Heart right ventricle (tissue), 16 donors: ENCODE measurements at regions not wholly inside any gene's neighbourhood (a gene's known extent, or its start where the extent isn't known, plus 50 kb on each side); places are given as distances from the start of the nearest gene placed in this dataset.
A peak's percentile ranks its signal among the peaks of the same experiment; 100 is the strongest.

Experiments used
- ATAC-seq, 8 donors: fragments of 200-7000 bp; cut with Tn5 transposase; one replicate each; pipeline ENCODE4 v1.9.1; 2020; ENCODE audit warnings: mild to moderate bottlenecking in 8 of 8, moderate library complexity in 8 of 8, moderate number of reproducible peaks in 1 of 8
- DNase-seq, 2 donors: peaks; one replicate each; pipeline ENCODE4 v3.0.0-alpha.2; 2020
- H3K27ac ChIP-seq, 10 donors: fragments of 200-600 bp; sonication (generic) in 2 of 10; one replicate each; pipeline versions ENCODE4 v1.5.0 to v1.8.0; 2020 to 2022; ENCODE audit warnings: mild to moderate bottlenecking in 3 of 10
- H3K27me3 ChIP-seq, 7 donors: fragments of 200-600 bp; one replicate each; pipeline ENCODE4 v1.8.0; 2021 to 2022; ENCODE audit warnings: mild to moderate bottlenecking in 2 of 7
- H3K36me3 ChIP-seq, 9 donors: fragments of 200-600 bp; sonication (generic) in 1 of 9; one replicate each; pipeline versions ENCODE4 v1.5.0 to v1.8.0; 2020 to 2022; ENCODE audit warnings: mild to moderate bottlenecking in 2 of 9
- H3K4me1 ChIP-seq, 9 donors: fragments of 200-600 bp; sonication (generic) in 1 of 9; one replicate each; pipeline versions ENCODE4 v1.5.0 to v1.8.0; 2020 to 2022; ENCODE audit warnings: mild to moderate bottlenecking in 4 of 9
- H3K4me3 ChIP-seq, 10 donors: fragments of 200-600 bp; sonication (generic) in 2 of 10; one replicate each; pipeline versions ENCODE4 v1.5.0 to v1.8.0; 2020 to 2022; ENCODE audit warnings: mild to moderate bottlenecking in 7 of 10, moderate library complexity in 2 of 10
- H3K9me3 ChIP-seq, 11 donors: fragments of 200-600 bp in 10 of 11; sonication (generic) in 2 of 11; one replicate each; pipeline versions ENCODE4 v1.5.0 to v1.8.0; 2013 to 2022; ENCODE audit warnings: mild to moderate bottlenecking in 2 of 11, control low read depth in 1 of 11, moderate library complexity in 1 of 11
- WGBS, 2 donors: extraction: QIAGEN DNeasy Blood & Tissue Kit; methylation state at CpG; one replicate each; pipeline ENCODE4 v1.1.7; 2013; ENCODE audit warnings: inconsistent platforms in 1 of 2; 5-methylcytosine and 5-hydroxymethylcytosine counted together
- intact Hi-C, 10 donors: fragments of 100-400 bp; cut with DNase I; formaldehyde crosslinking; loops; one replicate each; pipeline versions ENCODE4 v1.11.1 to v1.14.2; 2022
- TF ChIP-seq, protein P1 (sequence below), 9 donors: fragments of 200-600 bp; sonication (generic) in 2 of 9; IDR thresholded peaks; one replicate each; pipeline versions ENCODE4 v1.5.0 to v1.8.0; 2021 to 2022; ENCODE audit warnings: antibody characterized with exemption in 9 of 9, mild to moderate bottlenecking in 5 of 9, moderate library complexity in 1 of 9
- donor health status: Arrhythmogenic right ventricular cardiomyopathy.
- donor health status: ischemic (EF 13 %, LVEDD 7.1; RV severe dilation, severe dysfunction).
- donor health status: healthy with polysubstance abuse.
- donor health status: DM: no; HTN: yes; CAD: no.
- donor health status: DM: no; HTN: no; CAD: no.
- donor health status: ischemic (EF 25% LVEDD 6.9; RV normal size, moderate dysfunction).
- donor health status: ischemic (EF 25% LVEDD 5.7; RV mildly dilated, moderate dysfunction).
- donor health status: healthy.
- donor health status: DM: yes; HTN: yes; CAD: no.
- donor health status: Ischemic cardiomyopathy.
- donor health status: ischemic (EF 35%, LVEDD 5.7; RV mildly dilated, moderate dysfunction).
- donor health status: nonischemic (EF 11% LVEDD 7.7; RV severe dilation, severe dysfunction).
- donor health status: DM: yes; HTN: yes; CAD: no.
- donor health status: PGD.
- donor health status: ischemic (EF 29% LVEDD 5.4; RV normal size, mild dysfunction).
- donor health status: nonischemic (EF 23%, LVEDD 6.1; RV moderate dilation, normal function).

DNA sequence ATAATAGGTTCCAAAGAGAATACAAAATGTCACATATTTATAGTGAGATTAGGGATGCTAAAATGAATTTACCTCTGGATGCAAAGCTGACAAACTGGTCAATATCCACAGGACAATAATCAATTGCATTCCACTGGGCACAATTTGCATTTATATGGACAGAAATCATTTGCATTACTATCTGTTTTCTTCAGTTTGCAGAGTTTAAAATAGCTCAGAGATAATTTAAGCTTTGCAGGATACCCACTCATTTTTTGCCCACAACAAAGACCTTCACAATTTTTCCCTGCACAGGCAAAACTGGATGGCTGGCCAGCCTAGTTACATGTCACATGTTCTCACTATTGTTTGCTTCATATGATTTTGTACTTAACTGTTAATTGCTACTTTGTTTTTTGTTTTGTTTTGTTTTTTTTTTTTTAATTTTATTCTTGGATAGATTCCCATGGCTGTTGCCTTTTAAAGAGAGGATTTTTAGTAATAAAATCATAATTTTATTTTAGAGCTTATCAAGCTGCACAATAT is 483.5 kb downstream of the UTRN start:
- ATAC-seq (peak in 6 of 8 donors; percentile 47 to 77 (median 66)), DNase-seq (no peak)
- H3K27ac ChIP-seq: peak overlapping the region in 2 of 10 donors; percentile 50 to 64
- no peak overlapping the region for H3K4me3 ChIP-seq
- TF ChIP-seq, protein P1, sequence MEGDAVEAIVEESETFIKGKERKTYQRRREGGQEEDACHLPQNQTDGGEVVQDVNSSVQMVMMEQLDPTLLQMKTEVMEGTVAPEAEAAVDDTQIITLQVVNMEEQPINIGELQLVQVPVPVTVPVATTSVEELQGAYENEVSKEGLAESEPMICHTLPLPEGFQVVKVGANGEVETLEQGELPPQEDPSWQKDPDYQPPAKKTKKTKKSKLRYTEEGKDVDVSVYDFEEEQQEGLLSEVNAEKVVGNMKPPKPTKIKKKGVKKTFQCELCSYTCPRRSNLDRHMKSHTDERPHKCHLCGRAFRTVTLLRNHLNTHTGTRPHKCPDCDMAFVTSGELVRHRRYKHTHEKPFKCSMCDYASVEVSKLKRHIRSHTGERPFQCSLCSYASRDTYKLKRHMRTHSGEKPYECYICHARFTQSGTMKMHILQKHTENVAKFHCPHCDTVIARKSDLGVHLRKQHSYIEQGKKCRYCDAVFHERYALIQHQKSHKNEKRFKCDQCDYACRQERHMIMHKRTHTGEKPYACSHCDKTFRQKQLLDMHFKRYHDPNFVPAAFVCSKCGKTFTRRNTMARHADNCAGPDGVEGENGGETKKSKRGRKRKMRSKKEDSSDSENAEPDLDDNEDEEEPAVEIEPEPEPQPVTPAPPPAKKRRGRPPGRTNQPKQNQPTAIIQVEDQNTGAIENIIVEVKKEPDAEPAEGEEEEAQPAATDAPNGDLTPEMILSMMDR (IDR thresholded peaks at IDR 0.05): no peak
- peaks cover 0 to 46% (median 7%) of the 10 kb centered on the region in 9 donors for H3K36me3 ChIP-seq
- intact Hi-C loops: no loop called here
- H3K27me3 ChIP-seq: no peaks in the 10 kb centered on the region
- H3K9me3 ChIP-seq: no peaks in the 10 kb centered on the region
- peaks cover 0 to 40% (median 15%) of the 10 kb centered on the region in 9 donors for H3K4me1 ChIP-seq

DNA sequence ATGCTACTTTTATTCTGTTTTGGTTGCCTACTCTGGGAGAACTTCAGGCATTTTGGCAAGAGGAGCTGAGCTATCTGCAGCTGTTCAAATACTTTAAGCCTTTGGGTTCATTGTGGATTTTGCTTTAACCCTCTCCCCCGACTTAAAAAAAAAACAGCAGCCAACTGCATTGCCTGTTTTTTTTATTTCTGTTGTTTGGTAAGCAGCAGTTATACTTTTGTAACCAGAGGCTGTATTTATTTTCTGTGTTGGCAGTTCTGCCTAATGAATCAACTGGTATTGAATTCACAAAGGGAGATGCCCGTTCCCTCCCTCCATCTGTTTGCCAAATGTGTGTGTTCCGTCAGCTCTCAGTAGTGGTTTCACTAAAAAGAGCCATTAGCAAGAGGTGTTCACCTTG is 484.0 kb downstream of the UTRN start:
- DNase-seq (no peak), ATAC-seq (peak in 6 of 8 donors; percentile 63 to 82 (median 77))
- H3K27me3 ChIP-seq: no peaks in the 10 kb centered on the region
- H3K4me3 ChIP-seq: peak overlapping the region in 1 of 10 donors; percentile 22
- peak overlapping the region in 2 of 10 donors; percentile 50 to 64 for H3K27ac ChIP-seq
- peaks cover 0 to 40% (median 15%) of the 10 kb centered on the region in 9 donors for H3K4me1 ChIP-seq
- peaks cover 0 to 46% (median 10%) of the 10 kb centered on the region in 9 donors for H3K36me3 ChIP-seq
- TF ChIP-seq, protein P1 (IDR thresholded peaks at IDR 0.05): no peak
- WGBS, 2 donors: 35 to 46% methylated on average over 3 of the region's 3 CpGs
- no peaks in the 10 kb centered on the region for H3K9me3 ChIP-seq
- intact Hi-C loops: no loop called here

DNA sequence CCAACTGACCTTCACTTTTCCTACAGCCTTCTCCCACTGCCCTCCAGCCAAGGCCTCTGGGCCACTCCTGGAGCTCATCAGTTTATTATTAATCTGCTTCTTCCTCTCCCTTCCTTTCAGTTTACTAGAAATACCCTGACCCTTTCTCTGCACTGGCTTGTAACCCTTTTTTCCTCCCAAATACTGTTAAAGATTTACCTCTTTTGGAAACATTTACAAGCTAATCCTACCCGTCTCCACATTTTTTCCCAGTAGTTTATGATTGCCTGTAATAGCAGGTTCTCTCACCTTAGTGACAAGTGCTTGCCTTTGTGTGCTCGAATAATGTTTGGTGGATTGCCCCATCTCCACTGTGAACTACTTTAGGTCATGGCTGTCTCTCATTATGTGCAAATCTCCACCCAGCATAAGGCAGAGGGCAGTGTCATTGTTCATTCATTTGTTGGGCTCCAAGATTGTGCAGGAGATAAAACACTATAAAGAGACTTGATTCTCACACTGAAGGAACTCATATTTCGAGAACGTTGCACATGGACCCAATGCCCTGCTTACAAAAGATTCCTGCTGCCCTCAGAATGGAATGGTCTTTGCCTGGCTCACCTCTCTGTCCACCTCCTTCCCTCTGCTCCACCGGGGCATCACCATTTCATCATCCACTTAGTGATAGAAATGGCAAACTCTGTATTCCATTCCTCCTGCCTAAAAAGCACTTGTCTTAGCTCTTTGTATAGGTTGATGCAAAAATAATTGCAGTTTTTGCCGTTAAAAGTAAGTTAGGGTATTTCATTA is 491.1 kb downstream of the UTRN start:
- Histone ChIP-seq H3K27me3 (no peaks in the 10 kb centered on the region), H3K4me1 (no peaks in the 10 kb centered on the region), H3K36me3 (peaks cover 0 to 78% (median 26%) of the 10 kb centered on the region in 9 donors), H3K27ac (no peak overlapping the region), H3K4me3 (no peak overlapping the region), H3K9me3 (no peaks in the 10 kb centered on the region)
- DNase-seq (no peak), ATAC-seq (no peak)
- TF ChIP-seq, protein P1 (IDR thresholded peaks at IDR 0.05): no peak
- 97 to 98% methylated on average over 6 of the region's 6 CpGs for WGBS, 2 donors
- intact Hi-C loops: no loop called here

DNA sequence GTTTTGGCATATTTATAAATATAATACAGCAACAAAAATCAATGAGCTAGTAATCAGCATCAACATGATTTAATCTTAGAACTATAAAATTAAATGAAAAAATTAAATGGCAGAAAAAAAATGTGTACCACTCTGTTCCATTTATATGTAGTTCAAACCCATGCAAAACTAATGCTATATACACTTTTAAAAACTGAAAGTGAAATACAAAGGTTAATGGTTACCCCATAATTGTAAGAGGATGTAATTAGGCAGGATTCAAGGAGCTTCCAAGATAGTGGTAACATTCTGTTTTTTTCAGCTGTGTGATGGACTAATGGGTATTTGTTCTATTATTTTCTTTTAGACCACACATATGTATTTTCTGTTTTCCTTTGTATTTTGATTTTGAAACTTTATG is 492.1 kb downstream of the UTRN start:
- ATAC-seq: no peak
- H3K27ac ChIP-seq: no peak overlapping the region
- TF ChIP-seq, protein P1 (IDR thresholded peaks at IDR 0.05): no peak
- H3K4me1 ChIP-seq: no peaks in the 10 kb centered on the region
- H3K4me3 ChIP-seq: no peak overlapping the region
- no peak for DNase-seq
- H3K27me3 ChIP-seq: no peaks in the 10 kb centered on the region
- intact Hi-C loops: no loop called here
- H3K9me3 ChIP-seq: no peaks in the 10 kb centered on the region
- peaks cover 0 to 79% (median 26%) of the 10 kb centered on the region in 9 donors for H3K36me3 ChIP-seq
